Activated CD8-positive, alpha-beta T cell treated with anti-CD3 and anti-CD28 coated beads for 36 hours (primary cell): ENCODE measurements at regions not wholly inside any gene's neighbourhood (a gene's known extent, or its start where the extent isn't known, plus 50 kb on each side); places are given as distances from the start of the nearest gene placed in this dataset.

Experiments
- ATAC-seq: fragments of 200-7000 bp; cut with Tn5 transposase; one replicate; pipeline ENCODE4 v1.10.0; 2021; ENCODE audit warnings: mild to moderate bottlenecking, moderate library complexity
- CTCF ChIA-PET: fragments of 350-600 bp; sonication (Branson Sonifier 250); formaldehyde crosslinking; loops from one replicate; lab custom pipeline; 2021; ENCODE audit warnings: antibody characterized with exemption; lab: Charles Lee
- POLR2A ChIA-PET: fragments of 350-600 bp; sonication (Branson Sonifier 250); formaldehyde crosslinking; loops from one replicate; lab custom pipeline; 2021; ENCODE audit warnings: antibody characterized with exemption; lab: Charles Lee
- DNase-seq: peaks from one replicate; pipeline ENCODE4 v3.0.0-alpha.2; 2020
- H3K27ac Mint-ChIP-seq: one replicate; pipeline ENCODE4 v1.8.0; 2021; ENCODE audit warnings: mild to moderate bottlenecking, mixed read lengths
- H3K27me3 Mint-ChIP-seq: one replicate; pipeline ENCODE4 v1.8.0; 2021; ENCODE audit warnings: mixed read lengths
- H3K36me3 Mint-ChIP-seq: one replicate; pipeline ENCODE4 v1.8.0; 2021; ENCODE audit warnings: low read depth, mixed read lengths
- H3K4me1 Mint-ChIP-seq: one replicate; pipeline ENCODE4 v1.8.0; 2021; ENCODE audit warnings: low read depth, mixed read lengths
- H3K4me3 Mint-ChIP-seq: one replicate; pipeline ENCODE4 v1.8.0; 2021; ENCODE audit warnings: mild to moderate bottlenecking, moderate library complexity, mixed read lengths
- H3K9me3 Mint-ChIP-seq: one replicate; pipeline ENCODE4 v1.8.0; 2021; ENCODE audit warnings: mixed read lengths
- intact Hi-C: fragments of 100-400 bp; cut with micrococcal nuclease; formaldehyde crosslinking; loops from one replicate; pipeline ENCODE4 v1.10.0; 2022
- TF ChIP-seq, protein P1 (sequence below): fragments of 200-600 bp; IDR thresholded peaks from one replicate; pipeline ENCODE4 v1.8.0; 2022; ENCODE audit warnings: antibody characterized with exemption, mild to moderate bottlenecking

DNA sequence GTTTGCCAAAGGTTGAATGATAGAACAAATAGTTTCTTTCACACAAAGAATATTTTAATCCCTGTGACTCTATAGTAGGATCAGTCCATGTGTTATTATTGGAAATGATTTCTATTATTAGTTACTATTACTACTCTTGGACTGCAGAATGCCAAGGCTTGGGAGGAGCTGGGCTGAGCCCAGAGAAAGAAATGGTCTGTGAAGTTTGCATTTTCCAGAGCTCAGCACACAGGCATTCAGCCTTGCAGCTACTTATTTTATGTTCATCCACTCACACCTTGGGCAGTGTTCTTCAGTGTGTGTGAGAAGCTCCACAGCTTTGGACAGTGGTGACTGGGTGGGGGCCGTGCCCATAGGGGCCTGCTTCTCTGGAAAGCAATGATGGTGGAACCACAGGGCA is 583.1 kb downstream of the CCDC171 start:
- ChIA-PET CTCF (no interaction called here), POLR2A (no interaction called here)
- Mint-ChIP-seq H3K4me3 (no peak overlapping the region), H3K9me3 (no peaks in the 10 kb centered on the region), H3K4me1 (peaks cover 17% of the 10 kb centered on the region), H3K27ac (peak overlapping the region; percentile 65), H3K27me3 (peaks cover 2% of the 10 kb centered on the region), H3K36me3 (no peaks in the 10 kb centered on the region)
- DNase-seq (no peak), ATAC-seq (no peak)
- intact Hi-C loops, result no loop called here
- TF ChIP-seq, protein P1, sequence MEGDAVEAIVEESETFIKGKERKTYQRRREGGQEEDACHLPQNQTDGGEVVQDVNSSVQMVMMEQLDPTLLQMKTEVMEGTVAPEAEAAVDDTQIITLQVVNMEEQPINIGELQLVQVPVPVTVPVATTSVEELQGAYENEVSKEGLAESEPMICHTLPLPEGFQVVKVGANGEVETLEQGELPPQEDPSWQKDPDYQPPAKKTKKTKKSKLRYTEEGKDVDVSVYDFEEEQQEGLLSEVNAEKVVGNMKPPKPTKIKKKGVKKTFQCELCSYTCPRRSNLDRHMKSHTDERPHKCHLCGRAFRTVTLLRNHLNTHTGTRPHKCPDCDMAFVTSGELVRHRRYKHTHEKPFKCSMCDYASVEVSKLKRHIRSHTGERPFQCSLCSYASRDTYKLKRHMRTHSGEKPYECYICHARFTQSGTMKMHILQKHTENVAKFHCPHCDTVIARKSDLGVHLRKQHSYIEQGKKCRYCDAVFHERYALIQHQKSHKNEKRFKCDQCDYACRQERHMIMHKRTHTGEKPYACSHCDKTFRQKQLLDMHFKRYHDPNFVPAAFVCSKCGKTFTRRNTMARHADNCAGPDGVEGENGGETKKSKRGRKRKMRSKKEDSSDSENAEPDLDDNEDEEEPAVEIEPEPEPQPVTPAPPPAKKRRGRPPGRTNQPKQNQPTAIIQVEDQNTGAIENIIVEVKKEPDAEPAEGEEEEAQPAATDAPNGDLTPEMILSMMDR, result no peak

DNA sequence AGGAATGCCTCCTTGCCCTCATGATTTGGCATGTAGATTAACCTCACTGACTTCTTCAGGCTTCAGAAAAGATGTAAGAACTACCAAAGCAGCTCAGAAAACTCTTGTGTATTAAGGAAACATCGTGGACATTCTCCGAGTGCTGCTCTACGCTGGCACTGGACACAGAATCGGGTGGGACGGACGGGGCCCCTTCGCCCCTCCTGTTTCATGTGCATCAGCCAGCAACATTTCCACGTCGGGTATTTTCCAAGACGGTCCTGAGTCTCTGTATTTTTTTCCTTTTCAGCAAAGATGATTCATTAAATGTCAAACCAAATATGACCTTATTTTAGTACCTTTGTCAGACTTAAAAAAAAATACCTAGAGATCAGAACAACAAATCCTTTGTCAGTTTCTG is 583.6 kb downstream of the CCDC171 start:
- Mint-ChIP-seq H3K4me3 (no peak overlapping the region), H3K36me3 (no peaks in the 10 kb centered on the region), H3K9me3 (no peaks in the 10 kb centered on the region), H3K27me3 (peaks cover 2% of the 10 kb centered on the region), H3K4me1 (peaks cover 17% of the 10 kb centered on the region), H3K27ac (peak overlapping the region; percentile 65)
- ATAC-seq (no peak), DNase-seq (no peak)
- TF ChIP-seq, protein P1, result no peak
- CTCF ChIA-PET, result no interaction called here
- intact Hi-C loops, result no loop called here
- POLR2A ChIA-PET, result no interaction called here

DNA sequence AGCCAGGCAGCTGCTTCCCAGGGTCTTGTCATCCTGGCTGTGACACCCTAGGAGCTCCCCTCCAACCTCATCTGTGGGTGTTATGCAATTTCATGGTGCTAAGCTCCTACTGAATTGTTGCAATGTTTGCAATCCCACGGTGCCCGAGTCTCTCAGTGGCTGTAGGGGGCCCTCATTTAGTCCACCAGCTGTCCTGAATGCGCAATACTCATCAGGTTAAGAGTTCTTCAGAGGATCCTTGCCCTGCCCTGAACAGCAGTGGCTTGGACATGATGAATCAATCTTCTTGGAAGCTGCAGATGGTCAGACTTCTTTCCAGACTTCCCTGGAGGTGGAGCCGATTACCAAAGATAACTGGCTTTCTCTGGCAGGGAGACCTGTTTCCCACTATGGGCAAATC is 584.1 kb downstream of the CCDC171 start:
- ChIA-PET POLR2A (no interaction called here), CTCF (interaction anchor here (1.3 kb wide), 1 partner anchor 10 kb away, joined by 3 read pairs; no protein-coding TSS in a partner anchor)
- ATAC-seq (no peak), DNase-seq (no peak)
- TF ChIP-seq, protein P1, result no peak
- peaks cover 2% of the 10 kb centered on the region for H3K27me3 Mint-ChIP-seq
- H3K36me3 Mint-ChIP-seq, result no peaks in the 10 kb centered on the region
- peaks cover 17% of the 10 kb centered on the region for H3K4me1 Mint-ChIP-seq
- H3K9me3 Mint-ChIP-seq, result no peaks in the 10 kb centered on the region
- intact Hi-C loops, result no loop called here
- H3K4me3 Mint-ChIP-seq, result no peak overlapping the region
- H3K27ac Mint-ChIP-seq, result no peak overlapping the region

DNA sequence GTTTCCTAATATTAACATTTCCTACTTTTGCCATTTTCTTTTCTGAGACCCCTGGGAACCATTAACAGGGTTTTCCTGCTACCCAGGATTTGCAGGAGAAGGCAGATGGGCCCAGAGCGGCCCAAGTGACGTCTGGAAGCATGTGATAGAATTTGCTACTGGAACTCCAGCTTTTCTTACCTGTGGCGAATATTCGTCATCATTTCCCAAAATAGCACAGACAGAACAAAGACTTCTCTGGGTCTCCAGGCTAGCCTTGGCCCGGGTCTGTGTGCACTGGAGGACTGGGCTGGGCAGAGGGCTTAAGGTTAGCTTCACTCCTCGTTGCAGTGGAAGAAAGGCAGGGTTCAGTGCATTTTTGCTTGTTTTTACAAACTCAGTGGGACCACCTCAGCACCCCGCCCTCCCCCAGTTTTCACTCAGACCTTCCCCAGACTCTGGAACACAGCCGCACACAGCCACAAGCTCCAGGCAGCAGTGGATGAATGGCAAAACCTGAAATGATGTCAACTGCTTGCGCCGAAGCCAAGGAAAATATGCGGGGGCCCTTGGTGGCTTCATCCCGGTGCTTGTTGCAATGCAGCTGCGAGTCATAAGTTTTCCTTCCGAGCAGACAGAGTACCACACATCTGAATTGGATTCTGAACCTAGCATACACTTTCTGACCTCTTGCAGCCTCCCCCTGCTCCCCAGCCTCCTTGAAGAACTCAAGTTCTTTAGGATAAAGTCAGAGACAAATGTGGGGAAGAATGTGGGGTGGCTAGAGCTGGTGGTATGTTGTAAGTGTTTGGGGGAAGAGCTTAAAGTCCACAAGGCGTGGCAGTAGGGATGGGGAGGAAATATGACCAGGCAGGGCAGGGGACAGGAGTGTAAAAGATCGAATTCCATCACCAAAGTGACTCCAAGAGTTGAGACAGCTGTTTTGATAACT is 586.0 kb downstream of the CCDC171 start:
- peaks cover 2% of the 10 kb centered on the region for H3K27me3 Mint-ChIP-seq
- ChIA-PET CTCF (interaction anchor here (2.0 kb wide), 1 partner anchor 11 kb away, joined by 4 read pairs; no protein-coding TSS in a partner anchor), POLR2A (no interaction called here)
- peaks cover 10% of the 10 kb centered on the region for H3K4me1 Mint-ChIP-seq
- intact Hi-C loops, result no loop called here
- no peaks in the 10 kb centered on the region for H3K36me3 Mint-ChIP-seq
- H3K27ac Mint-ChIP-seq, result no peak overlapping the region
- TF ChIP-seq, protein P1, result no peak
- DNase-seq (no peak), ATAC-seq (no peak)
- H3K9me3 Mint-ChIP-seq, result no peaks in the 10 kb centered on the region
- no peak overlapping the region for H3K4me3 Mint-ChIP-seq

DNA sequence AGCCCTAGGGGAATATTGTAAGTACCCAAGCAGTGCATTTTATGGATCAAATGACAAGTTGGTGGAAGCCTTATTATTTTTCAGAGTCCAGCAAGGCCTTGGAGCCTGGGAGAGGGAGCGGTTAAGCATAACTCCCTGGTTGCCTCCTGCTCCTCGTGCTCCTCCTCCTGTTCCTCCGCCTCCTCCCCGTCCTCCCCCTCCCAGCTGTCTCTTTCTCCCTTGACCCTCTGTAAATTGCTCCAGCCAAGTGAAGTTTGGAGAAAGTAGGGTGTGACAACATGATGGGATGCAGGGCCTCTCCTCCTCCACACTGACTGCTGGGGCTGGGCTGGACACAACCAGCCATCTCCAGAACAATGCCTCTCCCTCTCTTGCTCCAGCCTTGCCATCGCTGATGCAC is 586.9 kb downstream of the CCDC171 start:
- POLR2A ChIA-PET, result no interaction called here
- TF ChIP-seq, protein P1, result no peak
- no peak overlapping the region for H3K27ac Mint-ChIP-seq
- no peaks in the 10 kb centered on the region for H3K36me3 Mint-ChIP-seq
- CTCF ChIA-PET, result interaction anchor here (2.0 kb wide), 1 partner anchor 10 kb away, joined by 4 read pairs; no protein-coding TSS in a partner anchor
- ATAC-seq (no peak), DNase-seq (no peak)
- H3K4me1 Mint-ChIP-seq, result peaks cover 10% of the 10 kb centered on the region
- no peaks in the 10 kb centered on the region for H3K9me3 Mint-ChIP-seq
- intact Hi-C loops, result no loop called here
- no peak overlapping the region for H3K4me3 Mint-ChIP-seq
- H3K27me3 Mint-ChIP-seq, result no peaks in the 10 kb centered on the region
